HFFc6 (cell line): ENCODE measurements at regions not wholly inside any gene's neighbourhood (a gene's known extent, or its start where the extent isn't known, plus 50 kb on each side); places are given as distances from the start of the nearest gene placed in this dataset.
A peak's percentile ranks its signal among the peaks of the same experiment; 100 is the strongest.

Source experiments
- DNase-seq: peaks from one replicate; pipeline ENCODE4 v3.0.0-alpha.2; 2018
- H3K27ac Mint-ChIP-seq: 2 replicates; pipeline ENCODE4 v1.8.0; 2020; ENCODE audit warnings: mild to moderate bottlenecking, mixed read lengths
- H3K27me3 Mint-ChIP-seq: 2 replicates; pipeline ENCODE4 v1.8.0; 2021; ENCODE audit warnings: mild to moderate bottlenecking, moderate library complexity, mixed read lengths; ENCODE audit not compliant: insufficient read depth
- H3K36me3 Mint-ChIP-seq: 2 replicates; pipeline ENCODE4 v1.8.0; 2021; ENCODE audit warnings: low read depth, mixed read lengths
- H3K4me1 Mint-ChIP-seq: 2 replicates; pipeline ENCODE4 v1.8.0; 2020; ENCODE audit warnings: low read depth, mixed read lengths
- H3K4me3 Mint-ChIP-seq: 2 replicates; pipeline ENCODE4 v1.8.0; 2020; ENCODE audit warnings: mild to moderate bottlenecking, moderate library complexity, mixed read lengths
- H3K9me3 Mint-ChIP-seq: 2 replicates; pipeline ENCODE4 v1.8.0; 2020; ENCODE audit warnings: mild to moderate bottlenecking, mixed read lengths
- TF ChIP-seq, protein P1 (sequence below): fragments of 200-600 bp; sonication (generic); IDR thresholded peaks from 2 replicates; pipeline ENCODE4 v1.5.0; 2021; ENCODE audit warnings: antibody characterized with exemption, mild to moderate bottlenecking

DNA sequence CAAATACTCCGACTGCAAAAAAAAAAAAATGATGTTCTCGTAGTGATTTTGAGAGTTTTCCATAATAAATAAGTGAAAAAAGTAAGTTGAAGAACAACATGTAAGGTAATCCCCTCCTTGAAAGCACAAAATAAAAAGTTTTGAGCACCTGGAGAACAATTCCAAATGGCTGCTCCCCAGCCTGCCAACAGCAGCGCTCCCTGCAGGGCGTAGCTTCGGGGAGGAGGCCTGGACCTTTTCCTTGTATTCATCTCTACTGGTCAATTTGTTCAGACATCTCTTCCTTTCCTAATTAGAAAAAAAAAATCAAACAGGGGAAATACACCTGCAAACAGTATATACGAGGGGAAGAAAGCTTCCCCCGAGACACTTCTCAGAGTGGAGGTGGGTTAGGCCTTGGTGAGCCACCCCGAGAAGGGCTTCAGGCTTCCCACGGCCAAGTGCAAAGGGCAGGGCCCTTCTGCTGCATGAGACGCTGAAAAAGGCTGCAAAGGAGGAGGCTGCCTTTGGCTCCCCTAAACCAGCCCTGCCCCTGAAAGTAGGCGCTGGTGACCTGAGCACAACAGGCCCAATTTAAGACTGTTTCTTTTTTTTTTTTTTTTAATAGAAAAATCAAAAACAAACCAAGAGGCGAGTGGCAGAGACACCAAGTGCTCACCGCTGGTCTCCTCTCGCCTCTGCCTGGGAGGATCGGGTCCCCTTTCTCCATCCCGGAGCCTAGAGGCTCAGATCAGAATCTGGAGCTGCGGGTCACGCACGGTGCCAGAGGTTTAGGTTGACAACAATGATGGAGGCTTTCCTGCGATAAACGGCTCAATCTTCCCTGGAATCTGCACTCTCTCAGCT lies 193.1 kb upstream of the FOXF1 start:
- peaks cover 17% of the 10 kb centered on the region for H3K27me3 Mint-ChIP-seq
- H3K27ac Mint-ChIP-seq: no peak overlapping the region
- no peaks in the 10 kb centered on the region for H3K9me3 Mint-ChIP-seq
- DNase-seq: no peak
- TF ChIP-seq, protein P1, sequence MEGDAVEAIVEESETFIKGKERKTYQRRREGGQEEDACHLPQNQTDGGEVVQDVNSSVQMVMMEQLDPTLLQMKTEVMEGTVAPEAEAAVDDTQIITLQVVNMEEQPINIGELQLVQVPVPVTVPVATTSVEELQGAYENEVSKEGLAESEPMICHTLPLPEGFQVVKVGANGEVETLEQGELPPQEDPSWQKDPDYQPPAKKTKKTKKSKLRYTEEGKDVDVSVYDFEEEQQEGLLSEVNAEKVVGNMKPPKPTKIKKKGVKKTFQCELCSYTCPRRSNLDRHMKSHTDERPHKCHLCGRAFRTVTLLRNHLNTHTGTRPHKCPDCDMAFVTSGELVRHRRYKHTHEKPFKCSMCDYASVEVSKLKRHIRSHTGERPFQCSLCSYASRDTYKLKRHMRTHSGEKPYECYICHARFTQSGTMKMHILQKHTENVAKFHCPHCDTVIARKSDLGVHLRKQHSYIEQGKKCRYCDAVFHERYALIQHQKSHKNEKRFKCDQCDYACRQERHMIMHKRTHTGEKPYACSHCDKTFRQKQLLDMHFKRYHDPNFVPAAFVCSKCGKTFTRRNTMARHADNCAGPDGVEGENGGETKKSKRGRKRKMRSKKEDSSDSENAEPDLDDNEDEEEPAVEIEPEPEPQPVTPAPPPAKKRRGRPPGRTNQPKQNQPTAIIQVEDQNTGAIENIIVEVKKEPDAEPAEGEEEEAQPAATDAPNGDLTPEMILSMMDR: no peak
- peaks cover 16% of the 10 kb centered on the region for H3K4me1 Mint-ChIP-seq
- H3K4me3 Mint-ChIP-seq: no peak overlapping the region
- H3K36me3 Mint-ChIP-seq: no peaks in the 10 kb centered on the region

DNA sequence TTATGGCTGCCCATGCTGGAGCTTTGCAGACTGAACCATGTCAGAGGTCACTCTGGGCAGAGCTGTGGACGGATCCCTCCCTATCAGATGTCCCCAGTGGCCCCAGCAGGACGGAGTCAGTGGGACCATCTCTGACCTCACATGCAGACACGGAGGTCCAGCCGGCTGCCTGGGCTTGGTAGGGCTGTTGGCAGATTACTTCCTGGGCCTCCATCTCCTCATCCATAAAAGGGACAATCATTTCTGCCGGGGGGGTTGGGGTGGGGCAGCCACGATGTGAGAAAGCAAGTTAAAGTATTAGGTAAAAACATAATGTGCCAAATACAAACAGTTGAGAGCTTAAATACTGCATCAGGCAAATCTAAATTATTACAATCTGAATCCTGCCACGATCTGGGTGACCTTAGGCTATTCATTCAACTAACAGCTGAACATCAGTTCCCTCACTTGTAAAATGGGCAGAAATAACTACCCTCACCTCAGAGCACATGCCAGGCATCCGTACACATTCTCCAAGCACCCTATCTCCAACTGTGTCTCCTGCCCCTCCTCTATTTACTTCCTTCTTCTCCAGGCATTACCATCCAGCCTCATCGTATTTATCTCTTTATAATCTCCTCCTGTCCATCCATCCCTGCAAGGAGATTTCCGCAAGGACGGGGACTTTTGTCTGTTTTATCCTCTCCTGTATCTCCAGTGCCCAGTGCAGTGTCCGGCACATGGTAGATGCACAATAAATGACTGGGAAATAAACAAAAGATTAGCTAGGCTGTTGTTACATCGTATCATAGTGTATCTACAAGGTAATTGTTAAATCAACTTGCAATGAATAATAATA lies 192.3 kb upstream of the FOXF1 start:
- Mint-ChIP-seq H3K9me3 (no peaks in the 10 kb centered on the region), H3K4me1 (peaks cover 16% of the 10 kb centered on the region), H3K4me3 (no peak overlapping the region), H3K27ac (no peak overlapping the region), H3K36me3 (no peaks in the 10 kb centered on the region), H3K27me3 (peaks cover 25% of the 10 kb centered on the region)
- no peak for DNase-seq
- TF ChIP-seq, protein P1: no peak

DNA sequence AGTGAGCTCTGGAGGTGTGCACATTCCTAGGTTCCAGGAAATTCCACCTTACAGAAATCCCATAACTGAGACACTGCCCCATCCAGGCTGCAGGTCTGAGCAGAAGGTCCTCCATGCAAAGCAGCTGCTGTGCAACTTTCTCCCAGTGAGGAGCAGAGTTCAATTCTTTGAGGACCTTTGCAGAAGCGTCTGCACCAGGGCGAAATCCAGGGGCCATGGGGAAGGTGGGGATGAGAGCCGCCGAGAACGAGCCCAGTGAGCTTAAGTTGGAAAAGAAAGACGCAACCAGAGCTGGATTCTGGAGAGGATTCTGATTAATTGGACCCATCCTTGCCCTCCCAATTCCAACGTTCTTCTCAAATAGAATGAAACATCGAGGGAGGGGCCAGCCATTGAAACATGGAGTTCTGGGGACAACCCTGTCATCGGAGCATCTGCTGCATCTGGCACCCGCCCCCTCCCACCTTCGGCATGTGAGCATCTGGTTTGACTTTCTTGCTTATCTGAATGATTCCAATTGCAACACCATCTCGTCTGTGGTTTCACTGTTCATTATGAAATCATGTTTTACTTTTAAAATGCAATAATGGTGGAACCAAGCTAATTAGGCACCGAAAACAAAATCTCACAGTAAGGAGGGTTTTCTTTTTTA lies 190.6 kb upstream of the FOXF1 start:
- peak overlapping the region; percentile 62 for H3K4me3 Mint-ChIP-seq
- TF ChIP-seq, protein P1: no peak
- H3K36me3 Mint-ChIP-seq: no peaks in the 10 kb centered on the region
- no peaks in the 10 kb centered on the region for H3K9me3 Mint-ChIP-seq
- H3K27me3 Mint-ChIP-seq: peaks cover 23% of the 10 kb centered on the region
- H3K4me1 Mint-ChIP-seq: peaks cover 16% of the 10 kb centered on the region
- no peak overlapping the region for H3K27ac Mint-ChIP-seq
- no peak for DNase-seq

DNA sequence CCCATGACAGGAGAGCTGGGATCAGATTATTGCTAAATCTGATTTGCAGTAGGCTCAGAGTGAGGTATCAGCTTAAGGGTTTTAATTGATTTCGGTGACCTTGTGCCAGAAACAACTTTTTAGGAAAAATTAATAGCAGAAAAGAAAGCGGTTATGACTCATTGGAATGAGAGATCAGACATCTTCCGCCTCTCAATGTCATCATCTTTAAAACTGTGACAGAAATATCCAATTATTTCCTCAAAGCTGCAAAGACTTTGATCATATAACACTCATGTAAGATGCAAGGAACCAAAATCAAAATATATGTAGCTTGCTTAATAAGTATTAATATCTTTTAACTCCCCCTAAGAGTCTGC lies 190.1 kb upstream of the FOXF1 start:
- Mint-ChIP-seq H3K36me3 (no peaks in the 10 kb centered on the region), H3K9me3 (peaks cover 3% of the 10 kb centered on the region), H3K4me3 (peak overlapping the region; percentile 62), H3K4me1 (peaks cover 16% of the 10 kb centered on the region), H3K27me3 (peaks cover 22% of the 10 kb centered on the region), H3K27ac (no peak overlapping the region)
- TF ChIP-seq, protein P1: no peak
- no peak for DNase-seq

DNA sequence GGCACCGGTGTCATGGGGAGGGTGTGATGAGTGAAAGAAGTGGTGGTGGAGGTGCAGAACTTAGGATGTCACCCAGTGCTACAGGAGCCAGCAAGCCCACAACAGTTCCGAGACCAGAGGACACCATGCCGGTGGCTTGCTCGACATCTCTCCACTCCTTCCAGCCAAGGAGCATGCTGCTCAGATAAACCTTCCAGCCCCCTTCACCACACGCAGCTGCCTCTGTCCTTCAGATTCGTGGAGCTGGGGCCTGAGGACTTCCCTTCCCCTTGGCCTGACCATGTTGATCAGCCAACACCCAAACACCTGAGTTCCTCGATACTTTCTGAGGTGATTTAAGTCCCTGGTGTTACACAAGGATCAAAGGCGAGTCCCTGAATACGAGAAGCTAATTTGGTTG lies 188.8 kb upstream of the FOXF1 start:
- Mint-ChIP-seq H3K27me3 (peaks cover 22% of the 10 kb centered on the region), H3K27ac (no peak overlapping the region)

More for the DNA sequence above, 188.8 kb upstream of the FOXF1 start:
- H3K4me1 Mint-ChIP-seq: peaks cover 16% of the 10 kb centered on the region
- peaks cover 7% of the 10 kb centered on the region for H3K9me3 Mint-ChIP-seq
- TF ChIP-seq, protein P1: no peak
- H3K36me3 Mint-ChIP-seq: peaks cover 4% of the 10 kb centered on the region; the same call in 1 of the 2 replicates
- no peak overlapping the region for H3K4me3 Mint-ChIP-seq
- no peak for DNase-seq
